Spleen (tissue), 11 donors: ENCODE measurements at regions not wholly inside any gene's neighbourhood (a gene's known extent, or its start where the extent isn't known, plus 50 kb on each side); places are given as distances from the start of the nearest gene placed in this dataset.
A peak's percentile ranks its signal among the peaks of the same experiment; 100 is the strongest.

Source experiments
- DNase-seq: peaks from one replicate; pipeline ENCODE4 v3.0.0-alpha.2; 2020
- H3K27ac ChIP-seq, 8 donors: fragments of 200-600 bp; sonication (generic) in 7 of 8; 1 replicate in 4 of 8; 2 replicates in 4 of 8; pipeline versions ENCODE4 v1.5.0 to v1.8.0; 2016 to 2021; ENCODE audit warnings: inconsistent platforms in 4 of 8, mild to moderate bottlenecking in 4 of 8, moderate library complexity in 1 of 8
- H3K27me3 ChIP-seq, 7 donors: fragments of 200-600 bp; sonication (generic) in 6 of 7; replicated peaks in 1 of 7; 1 replicate in 4 of 7; 2 replicates in 3 of 7; pipeline versions ENCODE4 v1.5.0 to v1.8.0; 2016 to 2021; ENCODE audit warnings: inconsistent platforms in 3 of 7, mild to moderate bottlenecking in 1 of 7
- H3K36me3 ChIP-seq, 6 donors: fragments of 200-600 bp; sonication (generic) in 5 of 6; 1 replicate in 4 of 6; 2 replicates in 2 of 6; pipeline versions ENCODE4 v1.5.0 to v1.8.0; 2016 to 2021; ENCODE audit warnings: inconsistent platforms in 2 of 6
- H3K4me1 ChIP-seq, 6 donors: fragments of 200-600 bp; sonication (generic) in 5 of 6; 1 replicate in 3 of 6; 2 replicates in 3 of 6; pipeline versions ENCODE4 v1.5.0 to v1.8.0; 2016 to 2021; ENCODE audit warnings: inconsistent platforms in 3 of 6
- H3K4me3 ChIP-seq, 8 donors: fragments of 200-600 bp; sonication (generic) in 7 of 8; 1 replicate in 4 of 8; 2 replicates in 4 of 8; pipeline versions ENCODE4 v1.5.0 to v1.8.0; 2016 to 2021; ENCODE audit warnings: inconsistent platforms in 4 of 8, mild to moderate bottlenecking in 4 of 8, moderate library complexity in 2 of 8
- H3K9me3 ChIP-seq, 8 donors: fragments of 200-600 bp; sonication (generic) in 7 of 8; 1 replicate in 4 of 8; 2 replicates in 4 of 8; pipeline versions ENCODE4 v1.5.0 to v1.8.0; 2016 to 2021; ENCODE audit warnings: inconsistent platforms in 4 of 8
- POLR2A ChIP-seq, 3 donors: fragments of 450-650 bp; IDR thresholded peaks; one replicate each; pipeline ENCODE4 v1.5.1; 2017; ENCODE audit warnings: antibody characterized with exemption in 3 of 3, mild to moderate bottlenecking in 1 of 3
- POLR2AphosphoS5 ChIP-seq, 3 donors: sonication (generic); formaldehyde crosslinking; IDR thresholded peaks; one replicate each; pipeline ENCODE4 v1.5.1; 2017; ENCODE audit warnings: antibody characterized with exemption in 3 of 3
- WGBS, 5 donors: extraction: QIAGEN DNeasy Blood & Tissue Kit in 3 of 5; methylation state at CpG; one replicate each; pipeline versions ENCODE4 v1.1.5 to v1.1.7; 2013 to 2018; 5-methylcytosine and 5-hydroxymethylcytosine counted together
- intact Hi-C: fragments of 100-400 bp; cut with DNase I; formaldehyde crosslinking; loops from one replicate; pipeline ENCODE4 v1.15.0; 2023; ENCODE audit warnings: low total_unique reads
- TF ChIP-seq, protein P1 (sequence below), 11 experiments: fragments of 200-600 bp in 7 of 11; fragments of 450-650 bp in 4 of 11; sonication (generic) in 4 of 11; IDR thresholded peaks in 8 of 11; conservative IDR thresholded peaks in 3 of 11; 1 replicate in 7 of 11; 2 replicates in 4 of 11; pipeline versions ENCODE4 v1.4.0 to v1.8.0; 2016 to 2021; ENCODE audit warnings: antibody characterized with exemption in 11 of 11, inconsistent platforms in 4 of 11, mild to moderate bottlenecking in 1 of 11
- donor health status: healthy with polysubstance abuse.
- donor health status: DM: no; HTN: no; CAD: no; lungs with moderate emphysema.
- donor health status: DM: no; HTN: no; CAD: no.
- donor health status: Bipolar disorder and iron deficiency.
- donor health status: healthy.
- donor health status: DM: no; HTN: no; CAD: no.
- donor health status: DM: yes; HTN: yes; CAD: no.

DNA sequence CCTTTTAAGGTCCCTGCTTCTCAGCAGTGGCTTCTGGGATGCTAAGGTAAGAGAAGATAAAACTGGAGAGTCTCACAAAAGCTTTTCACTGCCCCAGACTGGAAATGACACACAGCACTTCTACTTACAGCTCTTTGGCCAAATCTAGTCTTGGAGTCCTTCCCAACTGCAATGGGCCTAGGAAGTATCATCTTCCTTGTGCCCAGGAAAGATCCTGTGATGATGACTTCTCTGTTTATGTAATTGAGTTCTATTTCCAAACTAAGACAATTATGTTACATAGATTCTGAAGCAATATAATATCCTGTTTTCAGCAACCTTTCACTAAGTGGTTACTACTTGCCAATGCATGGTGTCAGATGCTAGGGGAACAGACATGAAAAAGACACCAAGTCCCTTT lies 234.1 kb downstream of the PTEN start:
- no peaks in the 10 kb centered on the region for H3K9me3 ChIP-seq
- no peak for TF ChIP-seq POLR2A (IDR thresholded peaks at IDR 0.05)
- no peak for TF ChIP-seq POLR2AphosphoS5 (IDR thresholded peaks at IDR 0.05)
- DNase-seq: no peak
- peak overlapping the region in 1 of 8 donors; percentile 35 for H3K4me3 ChIP-seq
- no peaks in the 10 kb centered on the region for H3K36me3 ChIP-seq
- H3K27ac ChIP-seq: peak overlapping the region in 7 of 8 donors; percentile 45 to 90 (median 76)
- H3K4me1 ChIP-seq: peaks cover 0 to 26% (median 6%) of the 10 kb centered on the region in 6 donors
- no peaks in the 10 kb centered on the region for H3K27me3 ChIP-seq
- intact Hi-C loops: no loop called here

DNA sequence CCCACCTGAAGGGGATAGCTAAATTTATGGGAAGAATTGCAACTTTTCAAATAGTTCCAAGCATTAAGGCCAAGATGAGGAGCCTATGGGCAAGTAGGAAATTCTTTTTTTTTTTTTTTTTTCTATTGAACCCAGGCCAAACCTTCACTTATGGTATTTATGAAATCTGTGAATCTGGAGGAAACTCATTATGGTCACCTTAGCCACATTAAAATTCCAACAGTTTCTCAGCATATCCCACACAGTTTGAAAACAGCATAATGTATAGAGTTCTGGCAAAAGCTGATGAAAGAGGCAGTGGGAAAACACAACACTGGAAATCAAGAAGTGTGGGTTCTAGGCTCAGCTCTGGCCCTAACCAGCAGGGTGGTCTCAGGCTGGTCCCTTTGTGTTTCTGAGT lies 236.9 kb downstream of the PTEN start:
- Histone ChIP-seq H3K27me3 (no peaks in the 10 kb centered on the region), H3K4me1 (peaks cover 0 to 27% (median 11%) of the 10 kb centered on the region in 6 donors), H3K36me3 (no peaks in the 10 kb centered on the region), H3K9me3 (no peaks in the 10 kb centered on the region), H3K4me3 (no peak overlapping the region), H3K27ac (no peak overlapping the region)
- TF ChIP-seq POLR2AphosphoS5 (IDR thresholded peaks at IDR 0.05) (no peak), POLR2A (IDR thresholded peaks at IDR 0.05) (no peak)
- TF ChIP-seq, protein P1, sequence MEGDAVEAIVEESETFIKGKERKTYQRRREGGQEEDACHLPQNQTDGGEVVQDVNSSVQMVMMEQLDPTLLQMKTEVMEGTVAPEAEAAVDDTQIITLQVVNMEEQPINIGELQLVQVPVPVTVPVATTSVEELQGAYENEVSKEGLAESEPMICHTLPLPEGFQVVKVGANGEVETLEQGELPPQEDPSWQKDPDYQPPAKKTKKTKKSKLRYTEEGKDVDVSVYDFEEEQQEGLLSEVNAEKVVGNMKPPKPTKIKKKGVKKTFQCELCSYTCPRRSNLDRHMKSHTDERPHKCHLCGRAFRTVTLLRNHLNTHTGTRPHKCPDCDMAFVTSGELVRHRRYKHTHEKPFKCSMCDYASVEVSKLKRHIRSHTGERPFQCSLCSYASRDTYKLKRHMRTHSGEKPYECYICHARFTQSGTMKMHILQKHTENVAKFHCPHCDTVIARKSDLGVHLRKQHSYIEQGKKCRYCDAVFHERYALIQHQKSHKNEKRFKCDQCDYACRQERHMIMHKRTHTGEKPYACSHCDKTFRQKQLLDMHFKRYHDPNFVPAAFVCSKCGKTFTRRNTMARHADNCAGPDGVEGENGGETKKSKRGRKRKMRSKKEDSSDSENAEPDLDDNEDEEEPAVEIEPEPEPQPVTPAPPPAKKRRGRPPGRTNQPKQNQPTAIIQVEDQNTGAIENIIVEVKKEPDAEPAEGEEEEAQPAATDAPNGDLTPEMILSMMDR (IDR thresholded peaks at IDR 0.05 in 8 of 11, conservative IDR thresholded peaks at IDR 0.05 in 3 of 11): no peak
- DNase-seq: no peak
- intact Hi-C loops: no loop called here

- Histone ChIP-seq H3K9me3 (no peaks in the 10 kb centered on the region), H3K27me3 (no peaks in the 10 kb centered on the region), H3K4me1 (peaks cover 0 to 41% (median 24%) of the 10 kb centered on the region in 6 donors), H3K27ac (peak overlapping the region in 1 of 8 donors; percentile 21), H3K36me3 (no peaks in the 10 kb centered on the region), H3K4me3 (no peak overlapping the region)
- DNase-seq: no peak
- TF ChIP-seq POLR2AphosphoS5 (IDR thresholded peaks at IDR 0.05) (no peak), POLR2A (IDR thresholded peaks at IDR 0.05) (no peak)
- TF ChIP-seq, protein P1 (IDR thresholded peaks at IDR 0.05 in 8 of 11, conservative IDR thresholded peaks at IDR 0.05 in 3 of 11): no peak
- intact Hi-C loops: no loop called here
- WGBS, 5 donors: 92 to 98% (median 97%) methylated on average over 2 of the region's 2 CpGs
Observed at GRCh38 chr10:88101666-88102065, 238.2 kb downstream of the PTEN start.

- no peak for TF ChIP-seq POLR2AphosphoS5 (IDR thresholded peaks at IDR 0.05)
- TF ChIP-seq, protein P1 (IDR thresholded peaks at IDR 0.05 in 8 of 11, conservative IDR thresholded peaks at IDR 0.05 in 3 of 11): no peak
- TF ChIP-seq POLR2A (IDR thresholded peaks at IDR 0.05): no peak
- Histone ChIP-seq H3K9me3 (no peaks in the 10 kb centered on the region), H3K27ac (peak overlapping the region in 5 of 8 donors; percentile 37 to 79 (median 47)), H3K36me3 (no peaks in the 10 kb centered on the region), H3K4me3 (peak overlapping the region in 1 of 8 donors; percentile 40), H3K27me3 (no peaks in the 10 kb centered on the region), H3K4me1 (peaks cover 5 to 60% (median 40%) of the 10 kb centered on the region in 6 donors)
- intact Hi-C loops: no loop called here
- DNase-seq: no peak
Observed at GRCh38 chr10:88103576-88103975, 240.2 kb downstream of the PTEN start.

DNA sequence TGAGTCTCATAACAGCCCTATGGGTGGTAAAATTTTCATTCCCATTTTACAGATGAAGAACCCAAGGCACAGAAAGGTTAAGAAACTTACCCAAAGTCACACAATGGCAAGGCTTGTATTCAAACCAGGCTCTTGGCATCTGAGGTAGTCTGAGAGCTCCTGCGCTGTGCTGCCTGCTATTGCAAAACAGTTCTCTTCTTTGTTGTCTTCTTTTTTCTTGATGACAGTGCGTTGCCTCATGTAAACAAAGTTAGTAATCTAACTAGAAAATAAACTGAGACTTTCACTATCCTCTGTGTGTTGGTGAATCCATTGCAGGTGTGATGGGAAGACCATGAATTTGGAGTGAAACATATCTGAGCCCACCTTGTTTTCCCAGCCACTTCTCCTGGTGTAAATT lies 240.8 kb downstream of the PTEN start:
- TF ChIP-seq POLR2AphosphoS5 (IDR thresholded peaks at IDR 0.05): no peak
- TF ChIP-seq POLR2A (IDR thresholded peaks at IDR 0.05): no peak
- TF ChIP-seq, protein P1 (IDR thresholded peaks at IDR 0.05 in 8 of 11, conservative IDR thresholded peaks at IDR 0.05 in 3 of 11): no peak
- H3K27ac ChIP-seq: peak overlapping the region in 7 of 8 donors; percentile 37 to 79 (median 48)
- intact Hi-C loops: no loop called here
- no peak for DNase-seq
- no peaks in the 10 kb centered on the region for H3K36me3 ChIP-seq
- peaks cover 5 to 65% (median 43%) of the 10 kb centered on the region in 6 donors for H3K4me1 ChIP-seq
- H3K27me3 ChIP-seq: no peaks in the 10 kb centered on the region
- peak overlapping the region in 1 of 8 donors; percentile 40 for H3K4me3 ChIP-seq
- 61 to 86% (median 74%) methylated on average over 2 of the region's 2 CpGs for WGBS, 5 donors
- no peaks in the 10 kb centered on the region for H3K9me3 ChIP-seq
